ENCODE measurements at regions not wholly inside any gene's neighbourhood (a gene's known extent, or its start where the extent isn't known, plus 50 kb on each side); places are given as distances from the start of the nearest gene placed in this dataset.

DNA sequence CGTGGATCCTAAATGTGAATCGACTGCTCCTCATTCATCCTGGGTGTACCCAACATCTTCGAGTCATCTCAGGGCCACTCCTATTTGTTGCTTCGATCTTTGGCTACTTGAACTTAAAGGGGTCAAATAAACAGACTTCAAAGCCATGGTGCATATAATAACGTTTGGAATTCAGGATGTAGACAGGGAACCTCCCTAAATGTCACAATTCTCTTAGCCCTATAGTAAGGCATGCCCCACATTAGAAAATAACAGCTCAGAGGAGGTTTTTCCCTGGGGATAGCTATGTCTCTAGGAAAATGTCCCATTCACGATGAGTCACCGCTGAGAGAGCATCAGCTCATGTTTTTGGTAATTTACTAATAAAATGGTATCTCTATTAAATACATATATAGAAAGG lies 54.8 kb upstream of the BMP6 start:
- DNase-seq (ENCODE audit: low spot score): no peak
- Histone ChIP-seq H3K4me1 (ENCODE audit: insufficient read depth, low read length, poor library complexity, severe bottlenecking) (no peaks in the 10 kb centered on the region), H3K9me3 (ENCODE audit: low read length) (no peaks in the 10 kb centered on the region), H3K4me2 (ENCODE audit: low read length) (no peak overlapping the region), H3K4me3 (ENCODE audit: low read depth, low read length, poor library complexity, severe bottlenecking) (no peak overlapping the region), H4K20me1 (ENCODE audit: insufficient read depth, low read length) (no peaks in the 10 kb centered on the region), H2AFZ (ENCODE audit: low read length) (no peak overlapping the region), H3K9me2 (ENCODE audit: insufficient read depth, low read length) (no peaks in the 10 kb centered on the region), H3K27ac (ENCODE audit: low read depth, low read length, poor library complexity, severe bottlenecking) (no peak overlapping the region), H3K79me2 (ENCODE audit: insufficient read depth, low read depth, low read length) (no peaks in the 10 kb centered on the region), H3K36me3 (ENCODE audit: insufficient read depth, low read length) (no peaks in the 10 kb centered on the region)
- TF ChIP-seq, protein P1, sequence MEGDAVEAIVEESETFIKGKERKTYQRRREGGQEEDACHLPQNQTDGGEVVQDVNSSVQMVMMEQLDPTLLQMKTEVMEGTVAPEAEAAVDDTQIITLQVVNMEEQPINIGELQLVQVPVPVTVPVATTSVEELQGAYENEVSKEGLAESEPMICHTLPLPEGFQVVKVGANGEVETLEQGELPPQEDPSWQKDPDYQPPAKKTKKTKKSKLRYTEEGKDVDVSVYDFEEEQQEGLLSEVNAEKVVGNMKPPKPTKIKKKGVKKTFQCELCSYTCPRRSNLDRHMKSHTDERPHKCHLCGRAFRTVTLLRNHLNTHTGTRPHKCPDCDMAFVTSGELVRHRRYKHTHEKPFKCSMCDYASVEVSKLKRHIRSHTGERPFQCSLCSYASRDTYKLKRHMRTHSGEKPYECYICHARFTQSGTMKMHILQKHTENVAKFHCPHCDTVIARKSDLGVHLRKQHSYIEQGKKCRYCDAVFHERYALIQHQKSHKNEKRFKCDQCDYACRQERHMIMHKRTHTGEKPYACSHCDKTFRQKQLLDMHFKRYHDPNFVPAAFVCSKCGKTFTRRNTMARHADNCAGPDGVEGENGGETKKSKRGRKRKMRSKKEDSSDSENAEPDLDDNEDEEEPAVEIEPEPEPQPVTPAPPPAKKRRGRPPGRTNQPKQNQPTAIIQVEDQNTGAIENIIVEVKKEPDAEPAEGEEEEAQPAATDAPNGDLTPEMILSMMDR (conservative IDR thresholded peaks at IDR 0.05; ENCODE audit: low read length): no peak
- no peak for TF ChIP-seq EZH2phosphoT487 (IDR thresholded peaks at IDR 0.05; ENCODE audit: borderline replicate concordance, low read depth, low read length)
- no TSS peak for BruUV-seq (replicated peaks)
- intact Hi-C loops (cut with micrococcal nuclease; ENCODE audit: unreplicated experiment): no loop called here
- ChIA-PET POLR2A (interaction anchor here (0.6 kb wide), 1 partner anchor 29 kb away, joined by 3 read pairs; no protein-coding TSS in a partner anchor), CTCF (ENCODE audit: unreplicated experiment) (no interaction called here)

DNA sequence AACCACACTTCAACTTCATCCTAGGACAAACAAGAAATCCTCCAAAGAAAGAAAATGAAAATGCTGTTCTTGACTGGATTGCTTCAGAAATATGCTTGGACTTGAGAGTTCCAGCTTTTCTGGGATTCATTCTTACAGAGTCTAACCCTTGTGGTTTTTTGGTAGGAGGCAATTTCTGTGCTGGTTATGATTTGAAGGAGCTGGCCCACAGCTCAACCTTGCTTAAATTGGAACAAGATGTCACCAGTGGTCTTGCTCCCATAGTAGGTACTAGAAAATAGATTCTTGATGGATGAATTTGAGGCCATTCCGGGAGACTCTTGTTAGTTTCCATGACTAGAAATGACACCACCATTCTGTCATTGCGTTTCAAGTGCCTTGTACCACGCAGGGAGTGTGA lies 54.3 kb upstream of the BMP6 start:
- no peak overlapping the region for H2AFZ ChIP-seq (ENCODE audit: low read length)
- no peak overlapping the region for H3K27ac ChIP-seq (ENCODE audit: low read depth, low read length, poor library complexity, severe bottlenecking)
- H3K4me2 ChIP-seq (ENCODE audit: low read length): no peak overlapping the region
- POLR2A ChIA-PET: no interaction called here
- no peaks in the 10 kb centered on the region for H3K79me2 ChIP-seq (ENCODE audit: insufficient read depth, low read depth, low read length)
- DNase-seq (ENCODE audit: low spot score): no peak
- no peaks in the 10 kb centered on the region for H3K9me2 ChIP-seq (ENCODE audit: insufficient read depth, low read length)
- no peak overlapping the region for H3K4me3 ChIP-seq (ENCODE audit: low read depth, low read length, poor library complexity, severe bottlenecking)
- no peaks in the 10 kb centered on the region for H4K20me1 ChIP-seq (ENCODE audit: insufficient read depth, low read length)
- no peaks in the 10 kb centered on the region for H3K9me3 ChIP-seq (ENCODE audit: low read length)
- intact Hi-C loops (cut with micrococcal nuclease; ENCODE audit: unreplicated experiment): no loop called here
- CTCF ChIA-PET (ENCODE audit: unreplicated experiment): no interaction called here
- H3K4me1 ChIP-seq (ENCODE audit: insufficient read depth, low read length, poor library complexity, severe bottlenecking): no peaks in the 10 kb centered on the region
- TF ChIP-seq, protein P1 (conservative IDR thresholded peaks at IDR 0.05; ENCODE audit: low read length): no peak
- no peak for TF ChIP-seq EZH2phosphoT487 (IDR thresholded peaks at IDR 0.05; ENCODE audit: borderline replicate concordance, low read depth, low read length)
- BruUV-seq (replicated peaks): no TSS peak
- H3K36me3 ChIP-seq (ENCODE audit: insufficient read depth, low read length): no peaks in the 10 kb centered on the region

DNA sequence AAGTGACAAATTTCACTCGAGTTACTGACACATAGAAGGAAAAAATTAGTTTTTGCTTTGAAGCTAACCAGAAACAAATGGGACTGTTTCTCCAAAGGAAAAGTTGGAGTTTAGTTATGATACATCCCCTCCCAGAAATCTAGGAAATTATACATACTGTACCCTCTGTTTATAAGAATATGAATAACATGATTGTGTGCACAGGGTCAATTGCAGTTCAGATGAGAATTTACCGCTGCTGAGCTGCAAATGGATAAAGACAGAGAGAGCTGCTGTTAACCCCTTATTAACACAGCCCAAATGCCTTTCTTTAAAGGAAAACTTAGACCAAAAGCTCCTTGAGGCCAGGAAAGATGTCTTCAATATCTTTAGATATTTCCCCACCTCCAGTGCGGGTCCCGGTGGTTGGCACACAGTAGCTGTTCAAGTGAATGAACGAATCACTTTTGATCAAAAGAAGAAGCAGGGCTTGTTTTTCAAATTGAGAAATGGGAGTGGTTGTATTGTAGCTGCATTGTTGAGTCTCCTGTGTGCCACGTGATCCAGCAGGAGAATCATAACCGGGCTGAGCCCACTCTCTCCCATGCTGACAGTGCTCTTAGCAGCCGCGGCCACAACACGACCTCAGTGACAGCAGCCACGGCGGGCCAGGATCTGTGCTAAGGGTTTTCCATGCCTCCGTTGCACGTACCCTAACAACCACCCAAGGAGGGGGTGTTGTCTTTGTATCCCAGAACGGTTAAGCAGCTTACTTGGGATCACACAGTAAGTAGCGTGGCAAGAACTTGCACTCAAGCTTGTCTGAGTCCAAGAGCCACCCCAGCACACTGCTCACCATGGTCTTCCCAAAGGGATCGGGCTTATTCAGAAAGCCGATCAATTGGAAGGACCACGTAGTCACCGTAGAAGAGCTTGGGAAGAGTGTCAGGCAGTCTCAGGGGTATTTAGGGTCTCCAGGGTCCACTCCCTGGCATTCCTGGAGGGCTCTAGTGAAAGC lies 53.5 kb upstream of the BMP6 start:
- no peaks in the 10 kb centered on the region for H3K79me2 ChIP-seq (ENCODE audit: insufficient read depth, low read depth, low read length)
- no peak overlapping the region for H3K27ac ChIP-seq (ENCODE audit: low read depth, low read length, poor library complexity, severe bottlenecking)
- H3K4me3 ChIP-seq (ENCODE audit: low read depth, low read length, poor library complexity, severe bottlenecking): no peak overlapping the region
- no peaks in the 10 kb centered on the region for H4K20me1 ChIP-seq (ENCODE audit: insufficient read depth, low read length)
- BruUV-seq (replicated peaks): no TSS peak
- no peaks in the 10 kb centered on the region for H3K9me3 ChIP-seq (ENCODE audit: low read length)
- CTCF ChIA-PET (ENCODE audit: unreplicated experiment): no interaction called here
- no peaks in the 10 kb centered on the region for H3K4me1 ChIP-seq (ENCODE audit: insufficient read depth, low read length, poor library complexity, severe bottlenecking)
- no peak overlapping the region for H3K4me2 ChIP-seq (ENCODE audit: low read length)
- no peak for DNase-seq (ENCODE audit: low spot score)
- intact Hi-C loops (cut with micrococcal nuclease; ENCODE audit: unreplicated experiment): no loop called here
- POLR2A ChIA-PET: interaction anchor here (0.9 kb wide), 1 partner anchor 317 kb away, joined by 3 read pairs; no protein-coding TSS in a partner anchor
- H3K36me3 ChIP-seq (ENCODE audit: insufficient read depth, low read length): no peaks in the 10 kb centered on the region
- TF ChIP-seq EZH2phosphoT487 (IDR thresholded peaks at IDR 0.05; ENCODE audit: borderline replicate concordance, low read depth, low read length): no peak
- TF ChIP-seq, protein P1 (conservative IDR thresholded peaks at IDR 0.05; ENCODE audit: low read length): no peak
- no peak overlapping the region for H2AFZ ChIP-seq (ENCODE audit: low read length)
- H3K9me2 ChIP-seq (ENCODE audit: insufficient read depth, low read length): no peaks in the 10 kb centered on the region

Measured in OCI-LY7 (cell line).